ENCODE measurements at regions not wholly inside any gene's neighbourhood (a gene's known extent, or its start where the extent isn't known, plus 50 kb on each side); places are given as distances from the start of the nearest gene placed in this dataset.

DNA sequence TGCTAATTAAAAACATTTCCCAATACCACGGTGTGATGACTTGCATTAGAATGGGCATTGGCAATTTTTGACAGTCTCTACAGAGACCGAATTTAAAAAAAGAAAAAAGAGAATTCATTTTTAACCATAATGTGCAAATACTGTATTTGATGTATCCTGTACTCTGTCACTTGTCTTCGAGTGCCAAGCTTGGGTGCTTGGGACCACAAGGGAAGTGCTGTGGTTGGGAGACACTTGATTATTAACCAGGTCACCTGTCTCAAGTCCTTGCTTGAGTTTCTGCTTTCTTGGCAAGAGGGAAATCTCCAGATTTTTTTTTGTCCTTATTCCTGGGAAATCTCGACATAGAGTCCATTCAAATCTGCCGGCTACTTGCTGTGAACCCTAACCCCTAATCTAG, 209.0 kb downstream of the MC4R start (continued):
- TF ChIP-seq, protein P1, sequence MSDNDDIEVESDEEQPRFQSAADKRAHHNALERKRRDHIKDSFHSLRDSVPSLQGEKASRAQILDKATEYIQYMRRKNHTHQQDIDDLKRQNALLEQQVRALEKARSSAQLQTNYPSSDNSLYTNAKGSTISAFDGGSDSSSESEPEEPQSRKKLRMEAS (IDR thresholded peaks at IDR 0.05), result no peak
- TF ChIP-seq, protein P2, sequence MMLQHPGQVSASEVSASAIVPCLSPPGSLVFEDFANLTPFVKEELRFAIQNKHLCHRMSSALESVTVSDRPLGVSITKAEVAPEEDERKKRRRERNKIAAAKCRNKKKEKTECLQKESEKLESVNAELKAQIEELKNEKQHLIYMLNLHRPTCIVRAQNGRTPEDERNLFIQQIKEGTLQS (IDR thresholded peaks at IDR 0.05; ENCODE audit: insufficient read depth, low read depth, low read length), result no peak

All from H1 (cell line).